ENCODE measurements at regions not wholly inside any gene's neighbourhood (a gene's known extent, or its start where the extent isn't known, plus 50 kb on each side); places are given as distances from the start of the nearest gene placed in this dataset.

DNA sequence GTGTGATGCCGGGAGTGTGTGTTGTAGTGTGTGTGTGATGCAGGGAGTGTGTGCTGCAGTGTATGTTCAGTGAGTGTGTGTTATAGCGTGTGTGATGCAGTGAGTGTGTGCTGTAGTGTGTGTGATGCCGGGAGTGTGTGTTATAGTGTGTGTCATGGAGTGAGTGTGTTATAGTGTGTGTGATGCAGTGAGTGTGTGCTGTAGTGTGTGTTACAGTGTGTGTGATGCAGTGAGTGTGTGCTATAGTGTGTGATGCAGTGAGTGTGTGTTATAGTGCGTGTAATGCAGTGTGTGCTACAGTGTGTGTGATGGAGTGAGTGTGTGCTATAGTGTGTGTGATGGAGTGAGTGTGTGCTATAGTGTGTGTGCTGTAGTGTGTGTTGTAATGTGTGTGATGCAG is 182.1 kb upstream of the SOX11 start:
- in situ Hi-C loops (cut with HindIII; ENCODE audit: low sequenced_read_pairs): no loop called here
- TF ChIP-seq, protein P1, sequence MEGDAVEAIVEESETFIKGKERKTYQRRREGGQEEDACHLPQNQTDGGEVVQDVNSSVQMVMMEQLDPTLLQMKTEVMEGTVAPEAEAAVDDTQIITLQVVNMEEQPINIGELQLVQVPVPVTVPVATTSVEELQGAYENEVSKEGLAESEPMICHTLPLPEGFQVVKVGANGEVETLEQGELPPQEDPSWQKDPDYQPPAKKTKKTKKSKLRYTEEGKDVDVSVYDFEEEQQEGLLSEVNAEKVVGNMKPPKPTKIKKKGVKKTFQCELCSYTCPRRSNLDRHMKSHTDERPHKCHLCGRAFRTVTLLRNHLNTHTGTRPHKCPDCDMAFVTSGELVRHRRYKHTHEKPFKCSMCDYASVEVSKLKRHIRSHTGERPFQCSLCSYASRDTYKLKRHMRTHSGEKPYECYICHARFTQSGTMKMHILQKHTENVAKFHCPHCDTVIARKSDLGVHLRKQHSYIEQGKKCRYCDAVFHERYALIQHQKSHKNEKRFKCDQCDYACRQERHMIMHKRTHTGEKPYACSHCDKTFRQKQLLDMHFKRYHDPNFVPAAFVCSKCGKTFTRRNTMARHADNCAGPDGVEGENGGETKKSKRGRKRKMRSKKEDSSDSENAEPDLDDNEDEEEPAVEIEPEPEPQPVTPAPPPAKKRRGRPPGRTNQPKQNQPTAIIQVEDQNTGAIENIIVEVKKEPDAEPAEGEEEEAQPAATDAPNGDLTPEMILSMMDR (IDR thresholded peaks at IDR 0.05; ENCODE audit: low read depth, low read length): no peak
- no peak overlapping the region for H3K4me3 ChIP-seq (ENCODE audit: low read depth, low read length)
- no peak for DNase-seq (ENCODE audit: low read depth, low spot score)

DNA sequence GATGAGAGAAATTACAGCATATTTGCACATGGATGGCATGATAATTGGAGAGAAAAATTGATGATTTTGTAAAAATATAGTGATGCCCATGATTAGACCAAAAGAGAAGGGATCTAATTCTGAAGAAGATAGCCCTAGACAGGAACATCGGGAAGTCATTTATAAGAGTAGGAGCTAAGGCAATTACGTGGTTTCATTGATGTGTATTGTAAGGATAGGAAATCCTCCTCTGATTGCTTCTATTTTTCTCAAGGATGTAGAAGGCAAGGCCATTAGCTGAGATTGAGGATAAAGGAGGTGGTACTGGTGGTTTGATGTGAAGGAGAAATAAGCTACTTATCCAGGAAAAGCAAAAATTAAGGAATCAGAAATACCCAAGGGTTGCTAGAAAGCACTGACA is 176.5 kb upstream of the SOX11 start:
- H3K4me3 ChIP-seq (ENCODE audit: low read depth, low read length): no peak overlapping the region
- DNase-seq (ENCODE audit: low read depth, low spot score): no peak
- TF ChIP-seq, protein P1 (IDR thresholded peaks at IDR 0.05; ENCODE audit: low read depth, low read length): no peak
- in situ Hi-C loops (cut with HindIII; ENCODE audit: low sequenced_read_pairs): no loop called here

DNA sequence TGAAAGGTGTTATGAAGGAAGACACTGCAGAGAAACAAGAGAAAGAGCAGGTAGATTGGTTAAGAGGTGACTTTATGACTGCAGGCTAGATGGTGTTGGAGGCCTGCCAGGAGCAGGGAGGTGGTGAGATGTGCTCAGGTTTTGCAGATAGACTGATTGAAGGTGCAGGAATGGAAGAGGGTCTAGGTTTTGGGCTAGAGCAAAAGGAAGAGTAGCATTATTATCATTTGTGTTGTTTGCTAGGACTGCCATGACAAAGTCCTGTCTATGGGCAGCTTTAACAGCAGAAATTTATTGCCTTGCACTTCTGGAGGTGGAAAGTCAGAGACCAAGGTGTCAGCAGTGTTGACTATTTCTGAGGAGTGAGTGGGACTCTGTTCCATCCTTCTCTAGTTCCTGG is 172.9 kb upstream of the SOX11 start:
- no peak overlapping the region for H3K4me3 ChIP-seq (ENCODE audit: low read depth, low read length)
- TF ChIP-seq, protein P1 (IDR thresholded peaks at IDR 0.05; ENCODE audit: low read depth, low read length): no peak
- no peak for DNase-seq (ENCODE audit: low read depth, low spot score)
- in situ Hi-C loops (cut with HindIII; ENCODE audit: low sequenced_read_pairs): no loop called here

DNA sequence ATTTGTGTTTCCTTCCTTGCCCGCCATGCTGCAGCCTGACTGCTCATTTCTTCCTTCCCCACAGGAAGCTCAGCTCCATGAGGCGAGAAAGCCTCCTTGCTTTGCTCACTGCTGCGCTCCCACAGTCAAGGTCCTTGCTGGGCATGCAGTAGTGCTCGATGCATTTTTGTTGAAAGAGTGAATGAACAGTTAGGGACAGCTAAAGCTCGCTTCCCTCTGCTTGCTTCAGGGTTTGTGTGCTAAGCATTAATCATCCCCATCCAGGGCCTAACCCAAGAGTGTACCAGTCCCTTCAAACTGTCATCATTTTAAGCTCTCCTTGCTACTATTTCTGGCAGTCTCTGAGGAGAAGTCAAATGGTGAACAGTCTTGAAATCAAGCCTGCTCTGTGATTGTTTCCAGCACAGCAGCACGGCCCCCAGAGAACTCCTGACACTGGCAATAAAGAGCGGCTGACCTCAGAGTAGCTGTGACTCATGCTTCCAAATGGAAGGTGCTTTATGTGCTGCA is 171.7 kb upstream of the SOX11 start:
- in situ Hi-C loops (cut with HindIII; ENCODE audit: low sequenced_read_pairs): no loop called here
- DNase-seq (ENCODE audit: low read depth, low spot score): peak; percentile 58
- TF ChIP-seq, protein P1 (IDR thresholded peaks at IDR 0.05; ENCODE audit: low read depth, low read length): no peak
- H3K4me3 ChIP-seq (ENCODE audit: low read depth, low read length): no peak overlapping the region

DNA sequence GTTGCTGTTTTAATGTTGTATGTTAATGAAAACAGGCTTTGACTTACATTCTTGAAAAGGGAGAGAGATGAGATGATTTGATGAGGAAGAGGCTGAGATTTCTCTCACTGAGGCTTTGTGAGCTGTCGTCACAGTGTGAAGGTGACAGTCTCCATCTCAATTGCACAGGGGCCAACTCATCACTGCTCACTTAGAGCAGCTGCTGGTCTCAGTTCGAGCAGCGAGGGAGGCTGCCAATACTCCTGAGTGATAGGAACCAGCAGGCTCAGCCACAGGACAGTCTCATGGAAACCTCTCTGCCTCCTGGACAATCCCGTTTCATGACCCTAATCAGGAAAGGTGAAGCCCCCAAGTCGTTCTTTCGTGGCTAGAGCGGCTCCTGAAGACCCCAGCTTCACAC is 170.7 kb upstream of the SOX11 start:
- in situ Hi-C loops (cut with HindIII; ENCODE audit: low sequenced_read_pairs): no loop called here
- no peak for DNase-seq (ENCODE audit: low read depth, low spot score)
- TF ChIP-seq, protein P1 (IDR thresholded peaks at IDR 0.05; ENCODE audit: low read depth, low read length): no peak
- no peak overlapping the region for H3K4me3 ChIP-seq (ENCODE audit: low read depth, low read length)

DNA sequence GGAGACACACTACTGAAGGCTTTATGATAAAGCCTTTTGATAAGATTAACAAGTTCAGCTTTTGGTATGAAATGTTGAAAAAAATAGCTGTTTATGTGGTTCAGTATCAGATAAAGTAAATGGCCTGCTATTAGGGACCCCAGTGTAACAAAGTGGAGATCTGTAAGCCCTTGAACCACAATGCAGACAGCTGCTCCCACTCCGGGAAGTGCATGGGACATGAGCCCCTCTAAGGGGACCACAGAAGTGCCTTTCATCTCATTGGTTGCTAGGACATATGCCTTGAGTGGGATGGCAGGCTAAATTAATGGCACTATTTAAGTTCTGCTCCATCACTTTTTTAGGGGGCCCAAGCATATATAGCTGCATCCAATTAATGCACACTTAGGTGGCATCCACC is 167.6 kb upstream of the SOX11 start:
- in situ Hi-C loops (cut with HindIII; ENCODE audit: low sequenced_read_pairs): no loop called here
- TF ChIP-seq, protein P1 (IDR thresholded peaks at IDR 0.05; ENCODE audit: low read depth, low read length): no peak
- no peak overlapping the region for H3K4me3 ChIP-seq (ENCODE audit: low read depth, low read length)
- no peak for DNase-seq (ENCODE audit: low read depth, low spot score)

DNA sequence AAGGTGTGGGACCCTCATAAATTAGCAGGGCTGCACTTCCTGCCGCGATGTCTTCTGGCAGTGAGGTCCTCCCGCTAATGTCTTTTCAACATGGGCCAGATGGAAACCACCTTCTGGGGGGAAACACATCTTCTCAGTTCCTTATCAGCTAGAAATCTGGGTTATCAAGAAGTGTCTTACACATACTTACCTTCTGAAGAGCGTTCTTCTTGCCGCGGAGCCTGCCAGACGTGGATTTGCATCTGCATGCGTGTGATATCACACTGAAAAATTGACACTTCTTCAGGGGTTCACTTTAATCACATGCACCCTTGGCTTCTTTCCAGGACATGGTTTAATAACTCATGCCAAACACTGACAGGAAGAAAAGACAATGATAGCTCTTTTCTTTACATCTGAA is 163.5 kb upstream of the SOX11 start:
- in situ Hi-C loops (cut with HindIII; ENCODE audit: low sequenced_read_pairs): no loop called here
- DNase-seq (ENCODE audit: low read depth, low spot score): no peak

More for the DNA sequence above, 163.5 kb upstream of the SOX11 start:
- TF ChIP-seq, protein P1 (IDR thresholded peaks at IDR 0.05; ENCODE audit: low read depth, low read length): no peak
- H3K4me3 ChIP-seq (ENCODE audit: low read depth, low read length): no peak overlapping the region
